Occipital lobe (tissue), 1 donor: ENCODE measurements at regions not wholly inside any gene's neighbourhood (a gene's known extent, or its start where the extent isn't known, plus 50 kb on each side); places are given as distances from the start of the nearest gene placed in this dataset.

Experiments
- DNase-seq: peaks from one replicate; lab custom pipeline; 2025; lab: John Stamatoyannopoulos, UW

GRCh38 chr2:114389021-114389420, 53.4 kb upstream of the DPP10 start:
- no peak for DNase-seq
